SK-N-SH (cell line): ENCODE measurements at regions not wholly inside any gene's neighbourhood (a gene's known extent, or its start where the extent isn't known, plus 50 kb on each side); places are given as distances from the start of the nearest gene placed in this dataset.

Source experiments
- CTCF ChIA-PET: fragments of 300-600, 350-600 bp; formaldehyde crosslinking; extraction: SDS; loops from one replicate; lab custom pipeline; 2021; lab: Yijun Ruan, JAX
- POLR2A ChIA-PET: fragments of 350-600 bp; sonication (Branson Sonifier 250); formaldehyde crosslinking; extraction: SDS; loops from one replicate; lab custom pipeline; 2020; ENCODE audit warnings: antibody characterized with exemption, inconsistent platforms; lab: Yijun Ruan, JAX
- DNase-seq: peaks from one replicate; pipeline ENCODE4 v3.0.0; 2012
- H2AFZ ChIP-seq: fragments of 200-600 bp; sonication (generic); 2 replicates; pipeline ENCODE4 v1.8.1; 2016; ENCODE audit warnings: antibody characterized with exemption, mild to moderate bottlenecking, low read depth
- H3F3A ChIP-seq: fragments of 200-600 bp; sonication (generic); replicated peaks from 2 replicates; pipeline ENCODE3; 2016; ENCODE audit warnings: antibody characterized with exemption, mild to moderate bottlenecking; ENCODE audit not compliant: insufficient read depth
- H3K27ac ChIP-seq, 2 experiments: fragments of 200-500 bp in 1 of 2; fragments of 200-600 bp in 1 of 2; sonication (Bioruptor generic) in 1 of 2; sonication (generic), shearing (Covaris generic) in 1 of 2; 2 replicates each; pipeline versions ENCODE4 v1.5.1 to v1.6.1; 2014 to 2016; ENCODE audit warnings: low read depth in 2 of 2, inconsistent platforms in 1 of 2, low read length in 1 of 2, mild to moderate bottlenecking in 1 of 2, mixed read lengths in 1 of 2
- H3K27me3 ChIP-seq: fragments of 200-600 bp; sonication (generic), shearing (Covaris generic); 2 replicates; pipeline ENCODE4 v1.6.1; 2016; ENCODE audit warnings: mixed run types; ENCODE audit not compliant: insufficient read depth
- H3K36me3 ChIP-seq, 2 experiments: fragments of 200-500 bp in 1 of 2; fragments of 200-600 bp in 1 of 2; sonication (Bioruptor generic) in 1 of 2; sonication (generic) in 1 of 2; replicated peaks in 1 of 2; 2 replicates each; pipeline versions ENCODE3 to v1.5.1; 2014 to 2016; ENCODE audit warnings: low read length in 1 of 2, mild to moderate bottlenecking in 1 of 2; ENCODE audit not compliant: insufficient read depth in 2 of 2, control insufficient read depth in 1 of 2
- H3K4me1 ChIP-seq, 2 experiments: fragments of 200-500 bp in 1 of 2; fragments of 200-600 bp in 1 of 2; sonication (Bioruptor generic) in 1 of 2; sonication (generic), shearing (Covaris generic) in 1 of 2; 2 replicates each; pipeline versions ENCODE4 v1.5.1 to v1.6.1; 2014 to 2016; ENCODE audit warnings: low read depth in 1 of 2, low read length in 1 of 2, mixed run types in 1 of 2; ENCODE audit not compliant: insufficient read depth in 2 of 2, control insufficient read depth in 1 of 2
- H3K4me2 ChIP-seq: fragments of 200-600 bp; sonication (generic), shearing (Covaris generic); 2 replicates; pipeline ENCODE4 v1.6.1; 2017; ENCODE audit warnings: mixed run types
- H3K4me3 ChIP-seq, 2 experiments: fragments of 200-500 bp in 1 of 2; fragments of 200-600 bp in 1 of 2; sonication (Bioruptor generic) in 1 of 2; sonication (generic), shearing (Covaris generic) in 1 of 2; 2 replicates each; pipeline versions ENCODE4 v1.5.1 to v1.8.1; 2014 to 2016; ENCODE audit warnings: low read depth in 2 of 2, inconsistent platforms in 1 of 2, low read length in 1 of 2, mild to moderate bottlenecking in 1 of 2, mixed read lengths in 1 of 2, moderate library complexity in 1 of 2
- H3K79me2 ChIP-seq: fragments of 200-600 bp; sonication (generic); 2 replicates; pipeline ENCODE4 v1.8.1; 2017; ENCODE audit warnings: mild to moderate bottlenecking; ENCODE audit not compliant: insufficient read depth
- H3K9ac ChIP-seq: fragments of 200-600 bp; sonication (generic); 2 replicates; pipeline ENCODE4 v1.6.1; 2017; ENCODE audit warnings: mixed run types
- H3K9me2 ChIP-seq: fragments of 200-600 bp; sonication (generic); 2 replicates; pipeline ENCODE4 v1.6.1; 2017; ENCODE audit warnings: mixed run types
- H3K9me3 ChIP-seq: fragments of 200-600 bp; sonication (generic); 2 replicates; pipeline ENCODE4 v1.6.1; 2017; ENCODE audit warnings: mixed run types, mild to moderate bottlenecking, moderate library complexity
- H4K20me1 ChIP-seq: fragments of 200-600 bp; sonication (generic); 2 replicates; pipeline ENCODE4 v1.6.1; 2017; ENCODE audit warnings: mild to moderate bottlenecking, mixed run types; ENCODE audit not compliant: insufficient read depth
- ELF1 ChIP-seq: IDR thresholded peaks from 2 replicates; pipeline ENCODE4 v1.4.0; 2012
- FOXJ3 ChIP-seq: sonication (generic); formaldehyde crosslinking; IDR thresholded peaks from 2 replicates; pipeline ENCODE4 v1.5.1; 2020; ENCODE audit warnings: mild to moderate bottlenecking, missing genetic modification reagents
- JUND ChIP-seq: IDR thresholded peaks from 2 replicates; pipeline ENCODE4 v1.4.0; 2012
- MXI1 ChIP-seq: IDR thresholded peaks from 2 replicates; pipeline ENCODE4 v1.6.1; 2012; ENCODE audit warnings: mild to moderate bottlenecking, low read depth, low read length, improper control_type of control experiment
- NFIC ChIP-seq: IDR thresholded peaks from 2 replicates; pipeline ENCODE4 v1.4.0; 2012; ENCODE audit warnings: borderline replicate concordance
- POLR2AphosphoS5 ChIP-seq: IDR thresholded peaks from 2 replicates; pipeline ENCODE4 v1.6.1; 2012; ENCODE audit warnings: low read depth, low read length
- RAD21 ChIP-seq: IDR thresholded peaks from 2 replicates; pipeline ENCODE4 v1.6.1; 2012; ENCODE audit warnings: mild to moderate bottlenecking, low read length
- RCOR1 ChIP-seq: fragments of 150-350 bp; IDR thresholded peaks from 2 replicates; pipeline ENCODE4 v1.6.1; 2017; ENCODE audit warnings: antibody characterized with exemption, low read length
- RFX5 ChIP-seq: IDR thresholded peaks from 2 replicates; pipeline ENCODE4 v1.6.1; 2012; ENCODE audit warnings: mild to moderate bottlenecking, improper control_type of control experiment, low read length
- SIN3A ChIP-seq: IDR thresholded peaks from 2 replicates; pipeline ENCODE4 v1.6.1; 2012; ENCODE audit warnings: low read depth, mild to moderate bottlenecking, low read length, moderate library complexity, borderline replicate concordance
- SMC3 ChIP-seq: IDR thresholded peaks from 2 replicates; pipeline ENCODE4 v1.6.1; 2012; ENCODE audit warnings: low read depth, low read length, improper control_type of control experiment
- TCF12 ChIP-seq: IDR thresholded peaks from 2 replicates; pipeline ENCODE4 v1.4.0; 2012
- TEAD4 ChIP-seq: IDR thresholded peaks from 2 replicates; pipeline ENCODE4 v1.4.0; 2012; ENCODE audit warnings: mild to moderate bottlenecking, borderline replicate concordance; ENCODE audit not compliant: insufficient read depth
- YY1 ChIP-seq: IDR thresholded peaks from 2 replicates; pipeline ENCODE4 v1.4.0; 2012; ENCODE audit warnings: low read depth, mild to moderate bottlenecking
- WGBS: methylation state at CpG from one replicate; pipeline ENCODE4 v1.1.6; 2017; ENCODE audit warnings: low lambda C conversion rate; 5-methylcytosine and 5-hydroxymethylcytosine counted together
- TF ChIP-seq, protein P1 (sequence below): IDR thresholded peaks from 2 replicates; pipeline ENCODE4; 2012
- TF ChIP-seq, protein P2 (sequence below): IDR thresholded peaks from 2 replicates; pipeline ENCODE4 v1.4.0; 2012; ENCODE audit warnings: low read depth, borderline replicate concordance
- TF ChIP-seq, protein P3 (sequence below): fragments of 150-350 bp; IDR thresholded peaks from 2 replicates; pipeline ENCODE4 v1.6.1; 2016; ENCODE audit warnings: mild to moderate bottlenecking, low read depth, low read length
- TF ChIP-seq, protein P4 (sequence below): fragments of 200-600 bp; sonication (generic); IDR thresholded peaks from 2 replicates; pipeline ENCODE4 v1.6.1; 2017; ENCODE audit warnings: antibody characterized with exemption, mild to moderate bottlenecking, moderate library complexity
- TF ChIP-seq, protein P5 (sequence below): fragments of 150-350 bp; IDR thresholded peaks from 2 replicates; pipeline ENCODE4 v1.6.1; 2017; ENCODE audit warnings: antibody characterized with exemption, low read length, low read depth, borderline replicate concordance
- TF ChIP-seq, protein P6 (sequence below): IDR thresholded peaks from 2 replicates; pipeline ENCODE4 v1.6.1; 2012; ENCODE audit warnings: mild to moderate bottlenecking, low read depth, low read length, moderate library complexity

DNA sequence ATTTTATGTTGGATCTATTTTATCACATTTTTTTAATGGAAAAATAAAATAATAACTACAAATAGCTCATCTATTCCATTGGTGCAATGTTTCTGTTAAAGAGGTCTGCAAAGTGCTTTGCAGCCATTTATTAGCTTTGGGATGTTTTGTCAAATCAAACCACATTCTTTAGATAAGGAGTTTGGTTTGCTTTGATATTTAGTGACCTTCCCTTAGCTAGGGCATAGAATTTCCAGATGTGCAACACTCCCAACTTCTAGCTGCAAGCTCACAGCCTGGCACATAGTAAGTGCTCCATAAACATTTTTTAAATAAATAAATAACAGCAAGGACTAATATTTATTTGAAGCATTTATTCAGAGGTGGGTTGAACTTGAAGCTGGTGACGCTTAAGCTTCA lies 80.4 kb upstream of the ARHGAP29 start:
- DNase-seq: no peak
- Histone ChIP-seq H3K4me3 (no peak overlapping the region), H3K9me2 (no peaks in the 10 kb centered on the region), H3K27me3 (no peaks in the 10 kb centered on the region), H3K36me3 (no peaks in the 10 kb centered on the region), H3F3A (no peaks in the 10 kb centered on the region), H2AFZ (no peak overlapping the region), H3K4me2 (no peak overlapping the region), H3K9me3 (no peaks in the 10 kb centered on the region), H4K20me1 (no peaks in the 10 kb centered on the region), H3K27ac (no peak overlapping the region), H3K4me1 (peaks cover 11 to 20% of the 10 kb centered on the region in 2 experiments; a peak in 3 of 4 replicates), H3K9ac (no peak overlapping the region), H3K79me2 (no peaks in the 10 kb centered on the region)
- TF ChIP-seq NFIC (no peak), YY1 (no peak), ELF1 (no peak), FOXJ3 (CRISPR knock-in tag) (no peak), SIN3A (no peak), RAD21 (no peak), JUND (no peak), TEAD4 (no peak), SMC3 (no peak), RFX5 (no peak), RCOR1 (no peak), POLR2AphosphoS5 (no peak), MXI1 (no peak), TCF12 (no peak)
- TF ChIP-seq, protein P1, sequence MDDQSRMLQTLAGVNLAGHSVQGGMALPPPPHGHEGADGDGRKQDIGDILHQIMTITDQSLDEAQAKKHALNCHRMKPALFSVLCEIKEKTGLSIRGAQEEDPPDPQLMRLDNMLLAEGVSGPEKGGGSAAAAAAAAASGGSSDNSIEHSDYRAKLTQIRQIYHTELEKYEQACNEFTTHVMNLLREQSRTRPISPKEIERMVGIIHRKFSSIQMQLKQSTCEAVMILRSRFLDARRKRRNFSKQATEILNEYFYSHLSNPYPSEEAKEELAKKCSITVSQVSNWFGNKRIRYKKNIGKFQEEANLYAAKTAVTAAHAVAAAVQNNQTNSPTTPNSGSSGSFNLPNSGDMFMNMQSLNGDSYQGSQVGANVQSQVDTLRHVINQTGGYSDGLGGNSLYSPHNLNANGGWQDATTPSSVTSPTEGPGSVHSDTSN: no peak
- TF ChIP-seq, protein P2, sequence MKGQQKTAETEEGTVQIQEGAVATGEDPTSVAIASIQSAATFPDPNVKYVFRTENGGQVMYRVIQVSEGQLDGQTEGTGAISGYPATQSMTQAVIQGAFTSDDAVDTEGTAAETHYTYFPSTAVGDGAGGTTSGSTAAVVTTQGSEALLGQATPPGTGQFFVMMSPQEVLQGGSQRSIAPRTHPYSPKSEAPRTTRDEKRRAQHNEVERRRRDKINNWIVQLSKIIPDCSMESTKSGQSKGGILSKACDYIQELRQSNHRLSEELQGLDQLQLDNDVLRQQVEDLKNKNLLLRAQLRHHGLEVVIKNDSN: no peak
- TF ChIP-seq, protein P3, sequence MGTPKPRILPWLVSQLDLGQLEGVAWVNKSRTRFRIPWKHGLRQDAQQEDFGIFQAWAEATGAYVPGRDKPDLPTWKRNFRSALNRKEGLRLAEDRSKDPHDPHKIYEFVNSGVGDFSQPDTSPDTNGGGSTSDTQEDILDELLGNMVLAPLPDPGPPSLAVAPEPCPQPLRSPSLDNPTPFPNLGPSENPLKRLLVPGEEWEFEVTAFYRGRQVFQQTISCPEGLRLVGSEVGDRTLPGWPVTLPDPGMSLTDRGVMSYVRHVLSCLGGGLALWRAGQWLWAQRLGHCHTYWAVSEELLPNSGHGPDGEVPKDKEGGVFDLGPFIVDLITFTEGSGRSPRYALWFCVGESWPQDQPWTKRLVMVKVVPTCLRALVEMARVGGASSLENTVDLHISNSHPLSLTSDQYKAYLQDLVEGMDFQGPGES: no peak
- TF ChIP-seq, protein P4, sequence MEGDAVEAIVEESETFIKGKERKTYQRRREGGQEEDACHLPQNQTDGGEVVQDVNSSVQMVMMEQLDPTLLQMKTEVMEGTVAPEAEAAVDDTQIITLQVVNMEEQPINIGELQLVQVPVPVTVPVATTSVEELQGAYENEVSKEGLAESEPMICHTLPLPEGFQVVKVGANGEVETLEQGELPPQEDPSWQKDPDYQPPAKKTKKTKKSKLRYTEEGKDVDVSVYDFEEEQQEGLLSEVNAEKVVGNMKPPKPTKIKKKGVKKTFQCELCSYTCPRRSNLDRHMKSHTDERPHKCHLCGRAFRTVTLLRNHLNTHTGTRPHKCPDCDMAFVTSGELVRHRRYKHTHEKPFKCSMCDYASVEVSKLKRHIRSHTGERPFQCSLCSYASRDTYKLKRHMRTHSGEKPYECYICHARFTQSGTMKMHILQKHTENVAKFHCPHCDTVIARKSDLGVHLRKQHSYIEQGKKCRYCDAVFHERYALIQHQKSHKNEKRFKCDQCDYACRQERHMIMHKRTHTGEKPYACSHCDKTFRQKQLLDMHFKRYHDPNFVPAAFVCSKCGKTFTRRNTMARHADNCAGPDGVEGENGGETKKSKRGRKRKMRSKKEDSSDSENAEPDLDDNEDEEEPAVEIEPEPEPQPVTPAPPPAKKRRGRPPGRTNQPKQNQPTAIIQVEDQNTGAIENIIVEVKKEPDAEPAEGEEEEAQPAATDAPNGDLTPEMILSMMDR: no peak
- TF ChIP-seq, protein P5, sequence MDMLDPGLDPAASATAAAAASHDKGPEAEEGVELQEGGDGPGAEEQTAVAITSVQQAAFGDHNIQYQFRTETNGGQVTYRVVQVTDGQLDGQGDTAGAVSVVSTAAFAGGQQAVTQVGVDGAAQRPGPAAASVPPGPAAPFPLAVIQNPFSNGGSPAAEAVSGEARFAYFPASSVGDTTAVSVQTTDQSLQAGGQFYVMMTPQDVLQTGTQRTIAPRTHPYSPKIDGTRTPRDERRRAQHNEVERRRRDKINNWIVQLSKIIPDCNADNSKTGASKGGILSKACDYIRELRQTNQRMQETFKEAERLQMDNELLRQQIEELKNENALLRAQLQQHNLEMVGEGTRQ: no peak
- TF ChIP-seq, protein P6, sequence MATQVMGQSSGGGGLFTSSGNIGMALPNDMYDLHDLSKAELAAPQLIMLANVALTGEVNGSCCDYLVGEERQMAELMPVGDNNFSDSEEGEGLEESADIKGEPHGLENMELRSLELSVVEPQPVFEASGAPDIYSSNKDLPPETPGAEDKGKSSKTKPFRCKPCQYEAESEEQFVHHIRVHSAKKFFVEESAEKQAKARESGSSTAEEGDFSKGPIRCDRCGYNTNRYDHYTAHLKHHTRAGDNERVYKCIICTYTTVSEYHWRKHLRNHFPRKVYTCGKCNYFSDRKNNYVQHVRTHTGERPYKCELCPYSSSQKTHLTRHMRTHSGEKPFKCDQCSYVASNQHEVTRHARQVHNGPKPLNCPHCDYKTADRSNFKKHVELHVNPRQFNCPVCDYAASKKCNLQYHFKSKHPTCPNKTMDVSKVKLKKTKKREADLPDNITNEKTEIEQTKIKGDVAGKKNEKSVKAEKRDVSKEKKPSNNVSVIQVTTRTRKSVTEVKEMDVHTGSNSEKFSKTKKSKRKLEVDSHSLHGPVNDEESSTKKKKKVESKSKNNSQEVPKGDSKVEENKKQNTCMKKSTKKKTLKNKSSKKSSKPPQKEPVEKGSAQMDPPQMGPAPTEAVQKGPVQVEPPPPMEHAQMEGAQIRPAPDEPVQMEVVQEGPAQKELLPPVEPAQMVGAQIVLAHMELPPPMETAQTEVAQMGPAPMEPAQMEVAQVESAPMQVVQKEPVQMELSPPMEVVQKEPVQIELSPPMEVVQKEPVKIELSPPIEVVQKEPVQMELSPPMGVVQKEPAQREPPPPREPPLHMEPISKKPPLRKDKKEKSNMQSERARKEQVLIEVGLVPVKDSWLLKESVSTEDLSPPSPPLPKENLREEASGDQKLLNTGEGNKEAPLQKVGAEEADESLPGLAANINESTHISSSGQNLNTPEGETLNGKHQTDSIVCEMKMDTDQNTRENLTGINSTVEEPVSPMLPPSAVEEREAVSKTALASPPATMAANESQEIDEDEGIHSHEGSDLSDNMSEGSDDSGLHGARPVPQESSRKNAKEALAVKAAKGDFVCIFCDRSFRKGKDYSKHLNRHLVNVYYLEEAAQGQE: no peak
- ChIA-PET POLR2A (no interaction called here), CTCF (interaction anchor here (0.7 to 4.0 kb wide), 5 partner anchors 13 to 565 kb away, joined by 3 to 27 read pairs (median 4); no protein-coding TSS in a partner anchor)
- 100% methylated on average over 1 of the region's 1 CpG for WGBS
